Esophagus squamous epithelium (tissue), 5 donors: ENCODE measurements at regions not wholly inside any gene's neighbourhood (a gene's known extent, or its start where the extent isn't known, plus 50 kb on each side); places are given as distances from the start of the nearest gene placed in this dataset.
"Not testable (repeated sequence)": the region's sequence is repeated elsewhere in the genome, so short reads cannot be mapped to it uniquely, and the experiment has no call there.

Experiments used
- DNase-seq: peaks from one replicate; lab custom pipeline; 2025; lab: John Stamatoyannopoulos, UW
- H3K27ac ChIP-seq, 4 donors: fragments of 200-600 bp; sonication (generic); one replicate each; pipeline ENCODE4 v1.5.1; 2016 to 2019; ENCODE audit warnings: mild to moderate bottlenecking in 1 of 4
- H3K27me3 ChIP-seq, 4 donors: fragments of 200-600 bp; sonication (generic); 1 replicate in 3 of 4; 2 replicates in 1 of 4; pipeline versions ENCODE4 v1.5.1 to v1.6.0; 2017 to 2021; ENCODE audit warnings: antibody characterized with exemption in 1 of 4
- H3K36me3 ChIP-seq, 3 donors: fragments of 200-600 bp; sonication (generic); one replicate each; pipeline ENCODE4 v1.5.1; 2016 to 2019
- H3K4me1 ChIP-seq, 3 donors: fragments of 200-600 bp; sonication (generic); one replicate each; pipeline ENCODE4 v1.5.1; 2017 to 2019
- H3K4me3 ChIP-seq, 4 donors: fragments of 200-600 bp; sonication (generic); 1 replicate in 3 of 4; 2 replicates in 1 of 4; pipeline ENCODE4 v1.5.1; 2016 to 2019; ENCODE audit warnings: mild to moderate bottlenecking in 2 of 4, moderate library complexity in 1 of 4
- H3K9me3 ChIP-seq, 3 donors: fragments of 200-600 bp; sonication (generic); one replicate each; pipeline ENCODE4 v1.5.1; 2016 to 2019
- POLR2A ChIP-seq, 4 donors: fragments of 450-650 bp; IDR thresholded peaks; one replicate each; pipeline ENCODE4 v1.6.1; 2017; ENCODE audit warnings: antibody characterized with exemption in 4 of 4, mild to moderate bottlenecking in 4 of 4, moderate library complexity in 3 of 4
- WGBS, 2 donors: methylation state at CpG; one replicate each; pipeline ENCODE4 v1.1.5; 2018; 5-methylcytosine and 5-hydroxymethylcytosine counted together
- intact Hi-C: fragments of 100-400 bp; cut with DNase I; formaldehyde crosslinking; loops from one replicate; pipeline ENCODE4 v1.15.0; 2022
- TF ChIP-seq, protein P1 (sequence below), 6 experiments: fragments of 450-650 bp in 4 of 6; fragments of 200-600 bp in 2 of 6; sonication (generic) in 2 of 6; IDR thresholded peaks; one replicate each; pipeline ENCODE4 v1.5.1; 2016 to 2019; ENCODE audit warnings: antibody characterized with exemption in 6 of 6, mild to moderate bottlenecking in 4 of 6, moderate library complexity in 4 of 6
- donor health status: DM: yes; HTN: yes; CAD: no.

DNA sequence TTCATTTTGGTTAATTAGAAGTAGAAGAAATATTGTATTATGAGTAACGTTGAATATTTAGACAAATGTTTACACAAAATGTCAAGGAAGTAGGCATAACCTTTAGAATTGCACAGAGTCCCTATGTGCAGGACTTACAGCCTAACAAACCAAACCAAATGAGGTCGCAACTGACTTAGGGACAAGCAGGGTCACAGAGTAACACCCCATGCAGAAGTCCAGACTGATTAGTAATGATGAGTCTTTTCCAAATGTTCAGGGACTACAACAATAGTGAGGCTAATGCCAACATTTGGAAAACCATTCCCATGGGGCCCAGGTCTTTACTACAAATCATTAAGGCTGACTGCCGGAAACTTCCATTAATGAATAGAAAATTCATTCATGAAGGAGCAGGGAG is 452.5 kb upstream of the CHAC2 start:
- Histone ChIP-seq H3K4me3 (no peak overlapping the region), H3K36me3 (no peaks in the 10 kb centered on the region), H3K9me3 (no peaks in the 10 kb centered on the region), H3K4me1 (no peaks in the 10 kb centered on the region), H3K27ac (no peak overlapping the region), H3K27me3 (no peaks in the 10 kb centered on the region)
- TF ChIP-seq, protein P1, sequence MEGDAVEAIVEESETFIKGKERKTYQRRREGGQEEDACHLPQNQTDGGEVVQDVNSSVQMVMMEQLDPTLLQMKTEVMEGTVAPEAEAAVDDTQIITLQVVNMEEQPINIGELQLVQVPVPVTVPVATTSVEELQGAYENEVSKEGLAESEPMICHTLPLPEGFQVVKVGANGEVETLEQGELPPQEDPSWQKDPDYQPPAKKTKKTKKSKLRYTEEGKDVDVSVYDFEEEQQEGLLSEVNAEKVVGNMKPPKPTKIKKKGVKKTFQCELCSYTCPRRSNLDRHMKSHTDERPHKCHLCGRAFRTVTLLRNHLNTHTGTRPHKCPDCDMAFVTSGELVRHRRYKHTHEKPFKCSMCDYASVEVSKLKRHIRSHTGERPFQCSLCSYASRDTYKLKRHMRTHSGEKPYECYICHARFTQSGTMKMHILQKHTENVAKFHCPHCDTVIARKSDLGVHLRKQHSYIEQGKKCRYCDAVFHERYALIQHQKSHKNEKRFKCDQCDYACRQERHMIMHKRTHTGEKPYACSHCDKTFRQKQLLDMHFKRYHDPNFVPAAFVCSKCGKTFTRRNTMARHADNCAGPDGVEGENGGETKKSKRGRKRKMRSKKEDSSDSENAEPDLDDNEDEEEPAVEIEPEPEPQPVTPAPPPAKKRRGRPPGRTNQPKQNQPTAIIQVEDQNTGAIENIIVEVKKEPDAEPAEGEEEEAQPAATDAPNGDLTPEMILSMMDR (IDR thresholded peaks at IDR 0.05), result no peak
- no peak for TF ChIP-seq POLR2A (IDR thresholded peaks at IDR 0.05)
- intact Hi-C loops, result no loop called here
- WGBS, 2 donors, result 64 to 73% methylated on average over 3 of the region's 3 CpGs
- no peak for DNase-seq

GRCh38 chr2:53314718-53315117 is 452.9 kb upstream of the CHAC2 start:
- no peak for DNase-seq
- WGBS, 2 donors, result 46 to 52% methylated on average over 2 of the region's 2 CpGs
- H3K4me1 ChIP-seq, result no peaks in the 10 kb centered on the region
- H3K36me3 ChIP-seq, result no peaks in the 10 kb centered on the region
- no peak overlapping the region for H3K4me3 ChIP-seq
- intact Hi-C loops, result no loop called here
- no peak overlapping the region for H3K27ac ChIP-seq
- TF ChIP-seq, protein P1 (IDR thresholded peaks at IDR 0.05), result no peak
- H3K9me3 ChIP-seq, result no peaks in the 10 kb centered on the region
- no peaks in the 10 kb centered on the region for H3K27me3 ChIP-seq

GRCh38 chr2:53313644-53314043 is 454.0 kb upstream of the CHAC2 start:
- H3K4me1 ChIP-seq, intact Hi-C loops, H3K4me3 ChIP-seq, H3K27me3 ChIP-seq, DNase-seq, H3K36me3 ChIP-seq, H3K9me3 ChIP-seq, H3K27ac ChIP-seq: not testable (repeated sequence)
- 42 to 51% methylated on average over 4 of the region's 4 CpGs for WGBS, 2 donors

DNA sequence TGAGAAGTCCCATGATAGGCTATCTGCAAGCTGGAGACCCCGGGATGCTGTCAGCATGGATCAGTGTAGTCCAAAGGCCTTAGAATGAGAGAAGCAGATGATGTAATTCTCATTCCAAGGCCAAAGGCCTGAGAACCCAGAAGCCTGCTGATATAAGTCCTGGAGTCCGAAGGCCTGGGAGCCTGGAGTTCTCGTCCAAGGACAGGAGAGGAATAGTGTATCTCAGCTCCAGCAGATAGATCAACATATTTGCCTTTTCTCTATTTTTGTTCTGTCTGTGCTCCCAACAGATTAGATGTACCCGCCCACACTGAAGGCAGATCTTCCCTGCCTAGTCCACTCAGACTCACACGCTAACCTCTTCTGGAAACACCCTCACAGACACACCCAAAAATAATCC is 454.9 kb upstream of the CHAC2 start:
- no peaks in the 10 kb centered on the region for H3K27me3 ChIP-seq
- H3K27ac ChIP-seq, result no peak overlapping the region
- no peak overlapping the region for H3K4me3 ChIP-seq
- TF ChIP-seq, protein P1 (IDR thresholded peaks at IDR 0.05), result no peak
- TF ChIP-seq POLR2A (IDR thresholded peaks at IDR 0.05), result no peak
- H3K9me3 ChIP-seq, result no peaks in the 10 kb centered on the region
- WGBS, 2 donors, result 75 to 85% methylated on average over 5 of the region's 5 CpGs
- intact Hi-C loops, result no loop called here
- H3K4me1 ChIP-seq, result no peaks in the 10 kb centered on the region
- H3K36me3 ChIP-seq, result no peaks in the 10 kb centered on the region
- DNase-seq, result no peak

GRCh38 chr2:53312181-53312580 is 455.4 kb upstream of the CHAC2 start:
- Histone ChIP-seq H3K4me1 (no peaks in the 10 kb centered on the region), H3K36me3 (no peaks in the 10 kb centered on the region), H3K27ac (no peak overlapping the region), H3K4me3 (no peak overlapping the region), H3K9me3 (no peaks in the 10 kb centered on the region), H3K27me3 (no peaks in the 10 kb centered on the region)
- no peak for DNase-seq
- 76 to 82% methylated on average over 5 of the region's 5 CpGs for WGBS, 2 donors
- intact Hi-C loops, result no loop called here
- TF ChIP-seq POLR2A (IDR thresholded peaks at IDR 0.05), result no peak
- TF ChIP-seq, protein P1 (IDR thresholded peaks at IDR 0.05), result no peak

DNA sequence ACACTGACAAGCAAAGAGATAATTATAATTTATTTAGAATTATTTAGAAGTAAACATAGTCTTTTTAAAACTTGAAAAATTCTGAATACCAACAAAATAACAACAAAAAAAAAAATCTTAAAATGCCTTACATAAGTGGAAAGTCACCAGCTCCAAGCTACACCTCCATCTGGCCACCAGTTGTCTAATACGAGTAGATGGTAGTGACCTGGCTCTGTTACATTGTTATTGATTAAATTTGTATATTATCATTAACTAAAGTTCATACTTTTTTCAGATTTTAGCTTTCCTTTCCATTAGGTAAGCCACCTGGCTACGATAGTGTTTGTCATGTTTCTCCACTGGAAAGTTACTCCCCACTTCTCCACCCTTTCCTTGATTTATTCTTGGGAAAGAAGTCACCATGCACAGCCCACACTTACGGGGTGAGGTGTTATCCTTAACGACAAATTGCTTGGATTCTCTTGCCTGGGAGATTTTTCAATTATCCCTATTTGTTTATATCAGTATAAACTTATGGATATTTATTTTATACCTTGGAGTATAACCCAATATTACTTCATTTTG is 464.5 kb upstream of the CHAC2 start:
- no peaks in the 10 kb centered on the region for H3K4me1 ChIP-seq
- H3K4me3 ChIP-seq, result no peak overlapping the region
- 55 to 58% methylated on average over 4 of the region's 4 CpGs for WGBS, 2 donors
- DNase-seq, result no peak
- no peaks in the 10 kb centered on the region for H3K27me3 ChIP-seq
- no peaks in the 10 kb centered on the region for H3K9me3 ChIP-seq
- TF ChIP-seq, protein P1 (IDR thresholded peaks at IDR 0.05), result no peak
- TF ChIP-seq POLR2A (IDR thresholded peaks at IDR 0.05), result no peak
- no peak overlapping the region for H3K27ac ChIP-seq
- no peaks in the 10 kb centered on the region for H3K36me3 ChIP-seq
- intact Hi-C loops, result no loop called here
